Stimulated activated CD4-positive, alpha-beta T cell treated with anti-CD3 and anti-CD28 coated beads, Interleukin-15, amount 100 ng/mL, for 48 hours (primary cell): ENCODE measurements at regions not wholly inside any gene's neighbourhood (a gene's known extent, or its start where the extent isn't known, plus 50 kb on each side); places are given as distances from the start of the nearest gene placed in this dataset.
"Not testable (repeated sequence)": the region's sequence is repeated elsewhere in the genome, so short reads cannot be mapped to it uniquely, and the experiment has no call there.

Experiments used
- DNase-seq, 2 donors: peaks; one replicate each; pipeline ENCODE4 v3.0.0-alpha.2; 2020; ENCODE audit warnings: low read depth in 2 of 2

DNA sequence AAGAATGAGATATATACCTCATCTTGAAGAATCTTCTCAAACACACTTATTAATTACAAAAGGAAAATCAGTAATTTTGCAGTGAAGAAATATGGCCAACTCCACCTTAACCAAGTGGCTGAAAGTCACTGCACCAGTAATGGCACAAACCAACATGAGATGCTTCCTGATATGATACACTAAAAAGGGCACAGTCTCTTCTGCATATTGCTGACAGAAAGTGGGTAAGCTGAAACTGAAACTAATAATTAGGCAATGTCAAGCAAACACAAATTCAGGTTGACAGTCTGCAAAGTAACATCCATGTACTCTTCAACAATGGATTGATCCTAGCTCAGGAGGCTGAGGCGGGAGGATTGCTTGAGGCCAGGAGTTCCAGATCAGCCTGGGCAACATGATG, 56.1 kb downstream of the ZNF22 start:
- DNase-seq = not testable (repeated sequence)

DNA sequence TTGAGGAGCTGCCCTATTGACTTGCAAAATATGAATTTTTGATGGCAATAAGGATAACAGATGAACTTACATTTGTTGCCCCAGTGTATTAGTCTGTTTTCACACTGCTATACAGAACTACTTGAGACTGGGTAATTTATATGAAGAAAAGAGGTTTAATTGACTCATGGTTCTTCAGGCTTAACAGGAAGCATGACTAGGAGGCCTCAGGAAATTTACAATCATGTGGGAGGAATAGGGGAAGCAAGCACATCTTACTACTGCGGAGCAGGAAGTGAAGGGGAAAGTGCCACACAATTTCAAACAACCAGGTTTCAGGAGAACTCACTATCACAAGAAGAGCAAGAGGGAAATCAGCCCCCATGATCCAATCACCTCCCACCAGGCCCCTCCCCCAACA, 57.9 kb downstream of the ZNF22 start:
- no peak for DNase-seq

DNA sequence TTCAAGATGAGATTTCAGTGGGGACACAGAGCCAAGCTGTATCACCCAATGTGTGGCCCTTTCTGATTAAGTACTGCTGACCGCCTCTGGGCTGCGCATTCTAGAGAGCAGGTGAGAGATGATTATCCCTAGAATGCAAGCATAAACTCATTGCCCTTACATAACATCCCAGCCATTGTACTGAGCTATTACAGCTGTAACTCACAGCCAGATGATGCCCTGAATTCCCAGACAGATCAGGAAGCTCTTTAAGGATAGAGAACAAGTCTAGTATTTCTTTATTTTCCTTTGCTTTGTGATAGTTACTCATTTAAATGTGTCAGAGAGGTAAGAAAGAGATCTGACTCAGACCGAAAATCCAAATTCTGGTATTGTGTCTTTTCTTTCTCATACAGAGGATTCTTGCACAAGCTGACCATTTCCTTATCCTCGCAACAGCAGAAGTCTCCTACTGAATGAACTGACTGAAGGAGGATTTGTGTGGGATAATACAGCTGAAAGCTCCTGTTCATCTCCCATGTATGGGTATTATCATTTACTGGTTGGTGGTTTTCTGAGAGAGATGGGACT, 58.4 kb downstream of the ZNF22 start:
- DNase-seq = no peak

DNA sequence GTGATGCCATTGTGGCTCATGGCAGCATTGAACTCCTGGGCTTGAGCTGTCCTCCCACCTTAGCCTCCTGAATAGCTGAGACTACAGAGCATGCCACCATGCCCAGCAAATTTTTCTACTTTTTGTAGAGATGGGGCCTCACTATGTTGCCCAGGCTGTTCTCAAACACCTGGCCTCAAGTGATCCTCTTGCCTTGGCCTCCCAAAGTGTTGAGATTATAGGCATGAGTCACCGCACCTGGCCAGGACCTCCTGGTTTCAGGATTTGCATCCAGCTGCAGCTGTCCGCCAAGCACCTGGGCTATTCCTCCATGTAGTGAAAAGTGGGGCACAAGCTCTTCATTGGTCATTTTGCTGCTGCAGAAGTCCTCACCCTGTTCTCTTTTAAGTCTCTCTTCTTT, 58.9 kb downstream of the ZNF22 start:
- no peak for DNase-seq

DNA sequence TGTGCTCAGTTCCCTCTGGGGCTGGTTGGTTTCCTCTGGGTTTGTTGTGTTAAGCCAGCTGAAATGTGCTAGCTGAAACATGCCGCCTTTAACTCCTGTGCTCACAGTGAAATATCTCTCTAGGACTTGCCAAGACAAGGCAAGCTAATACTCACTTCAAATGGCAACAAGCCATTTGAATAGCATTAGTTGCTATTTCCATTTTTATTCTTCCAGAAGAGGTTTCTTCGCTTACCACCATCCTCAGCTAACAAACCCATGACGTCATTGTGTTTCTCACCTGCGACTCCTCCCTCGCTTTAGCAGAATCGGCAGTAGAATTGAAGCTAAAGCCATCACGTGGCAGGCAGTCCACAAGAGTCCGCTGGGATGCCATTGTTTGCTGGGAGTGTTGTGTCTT, 61.3 kb downstream of the ZNF22 start:
- no peak for DNase-seq

DNA sequence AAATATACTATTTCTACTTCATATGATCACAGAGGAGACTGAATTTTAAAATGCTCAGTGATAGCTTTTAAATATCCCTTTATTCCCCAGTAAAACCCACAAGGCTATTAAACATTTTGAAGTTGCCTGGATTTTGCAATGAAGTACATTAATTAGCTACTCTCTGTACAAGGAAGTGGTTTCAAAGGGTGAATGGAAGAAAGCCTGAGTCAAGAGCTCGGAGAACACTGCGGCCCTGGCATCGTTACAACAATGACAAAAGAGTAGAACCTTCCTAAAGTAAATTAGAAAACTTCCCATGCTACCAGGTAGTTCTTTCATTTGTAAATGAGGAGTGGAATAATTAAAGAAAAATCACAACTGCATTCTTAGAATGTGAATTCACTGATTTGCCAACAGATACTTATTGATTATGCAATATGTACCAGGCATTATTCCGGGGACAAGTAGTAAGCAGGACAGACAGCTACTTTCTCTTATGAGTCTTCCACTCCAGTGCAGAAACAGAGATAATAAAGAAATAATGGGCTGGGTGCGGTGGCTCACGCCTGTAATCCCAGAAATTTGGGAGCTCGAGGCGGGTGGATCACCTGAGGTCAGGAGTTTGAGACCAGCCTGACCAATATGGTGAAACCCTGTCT, 63.0 kb downstream of the ZNF22 start:
- DNase-seq = no peak

DNA sequence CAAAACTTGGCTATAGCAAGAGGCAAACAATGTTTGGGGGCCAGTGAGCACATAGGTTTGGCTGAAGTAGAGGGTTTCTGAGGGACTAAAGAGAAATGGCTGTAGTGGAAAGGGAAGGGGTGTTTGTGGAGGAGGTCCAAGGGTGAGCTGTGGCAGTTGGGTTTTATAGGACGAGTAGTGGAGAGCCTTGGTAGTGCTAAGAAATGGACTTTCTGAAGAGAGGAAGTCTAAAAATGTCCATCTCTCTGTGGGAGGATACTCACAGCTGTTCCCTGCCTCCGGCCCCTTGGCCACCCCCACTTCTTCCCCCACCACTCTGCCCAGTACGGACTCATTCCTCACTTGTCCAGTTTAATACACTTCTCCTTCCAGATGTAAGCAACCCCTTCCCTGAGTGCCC, 64.3 kb downstream of the ZNF22 start:
- no peak for DNase-seq

DNA sequence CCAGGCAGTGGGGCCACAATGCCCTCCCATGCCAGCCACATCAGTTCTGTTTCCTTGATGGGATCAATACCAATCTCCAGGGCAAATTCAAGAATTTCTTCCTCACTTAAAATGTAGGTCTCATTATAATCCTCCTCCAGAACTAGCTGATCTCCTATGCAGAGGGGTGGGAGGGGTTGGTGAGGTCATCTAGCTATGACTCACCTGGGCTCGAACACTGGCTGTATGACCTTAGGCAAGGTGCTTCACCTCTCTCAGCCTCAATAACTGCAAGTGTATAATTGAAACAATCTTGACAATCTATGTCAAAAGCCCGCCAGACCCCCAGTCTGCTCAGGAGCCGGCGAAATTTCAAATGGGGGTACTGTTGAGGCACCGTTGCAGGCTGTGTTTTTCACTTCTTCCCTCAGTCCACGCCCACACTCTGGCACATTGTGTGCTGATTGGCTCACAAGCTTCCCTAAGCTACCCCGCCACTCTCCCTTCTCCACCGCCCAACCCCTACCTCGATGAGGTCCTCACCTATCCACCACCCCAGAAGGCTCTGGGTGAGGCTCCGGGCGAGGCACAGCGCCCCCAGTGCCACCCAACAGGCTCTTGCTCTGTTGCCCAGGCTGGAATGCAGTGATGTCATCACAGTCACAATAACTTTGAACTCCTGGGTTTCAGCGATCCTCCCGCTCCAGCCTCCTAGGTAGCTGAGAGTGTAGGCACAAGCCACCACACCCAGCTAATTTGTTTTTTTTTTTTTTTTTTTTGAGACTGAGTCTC, 70.5 kb downstream of the ZNF22 start:
- no peak for DNase-seq

DNA sequence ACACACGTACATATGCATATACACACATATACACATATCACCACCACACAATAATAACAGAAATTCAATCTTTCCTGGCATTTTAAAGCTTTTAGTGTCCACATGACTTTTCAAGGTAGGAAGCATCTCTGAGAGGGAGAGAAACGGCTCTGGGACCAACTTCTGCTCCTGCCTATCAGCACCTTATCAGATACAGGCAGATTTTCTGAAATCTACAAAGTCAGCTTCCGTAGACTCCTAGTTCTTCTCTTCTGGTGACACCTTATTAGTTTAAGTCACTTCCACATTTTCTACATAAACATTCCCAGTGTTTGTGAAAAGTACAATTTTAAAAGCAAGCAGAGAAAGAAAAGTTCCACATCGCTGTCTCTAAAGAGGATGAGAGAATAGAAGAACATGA, 74.5 kb downstream of the ZNF22 start:
- no peak for DNase-seq

DNA sequence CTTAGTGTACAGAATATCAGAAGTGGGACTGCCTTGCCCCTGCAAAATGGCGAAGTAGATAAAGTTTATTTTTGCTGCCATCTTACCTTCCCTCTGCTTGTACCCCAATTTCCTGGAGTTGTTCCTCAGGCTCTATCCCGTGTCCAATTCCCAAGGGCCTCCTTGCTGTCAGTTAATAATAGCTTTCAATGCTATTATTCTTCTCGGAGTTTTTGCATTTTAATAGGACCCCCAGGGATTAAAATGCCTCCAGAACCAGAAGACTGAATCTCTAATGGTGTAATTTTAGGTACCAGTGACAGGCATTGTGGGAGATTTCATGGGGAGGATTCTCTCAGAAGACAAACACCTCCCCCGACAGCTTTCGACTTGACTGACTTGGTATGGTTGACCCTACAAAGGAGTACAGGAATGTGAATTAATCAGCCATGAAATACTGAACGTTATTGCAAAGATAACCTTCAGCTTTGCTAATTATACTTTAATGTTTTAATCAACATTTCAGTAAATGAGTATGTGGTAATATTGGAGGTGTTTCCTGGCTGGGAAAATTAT, 75.2 kb downstream of the ZNF22 start:
- DNase-seq = no peak

DNA sequence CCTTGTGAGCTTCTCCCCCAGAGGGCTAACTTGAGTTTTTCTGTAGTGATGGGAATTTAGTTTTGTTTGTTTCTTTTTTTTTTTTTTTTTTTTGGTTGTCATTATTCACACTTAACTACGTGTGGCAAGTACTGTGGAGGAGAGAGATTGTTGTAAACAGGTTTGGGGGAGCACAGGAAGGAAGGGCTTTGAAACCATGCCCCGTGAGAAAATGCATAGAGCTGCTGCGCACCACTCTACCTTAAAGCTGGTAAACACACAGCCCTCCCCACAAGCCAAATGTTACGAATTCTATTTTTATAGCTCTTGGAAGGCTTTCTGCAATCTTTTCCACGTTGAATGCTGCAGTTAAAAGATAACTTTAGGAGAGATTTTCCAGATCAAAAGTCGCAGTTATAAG, 76.2 kb downstream of the ZNF22 start:
- DNase-seq = no peak

DNA sequence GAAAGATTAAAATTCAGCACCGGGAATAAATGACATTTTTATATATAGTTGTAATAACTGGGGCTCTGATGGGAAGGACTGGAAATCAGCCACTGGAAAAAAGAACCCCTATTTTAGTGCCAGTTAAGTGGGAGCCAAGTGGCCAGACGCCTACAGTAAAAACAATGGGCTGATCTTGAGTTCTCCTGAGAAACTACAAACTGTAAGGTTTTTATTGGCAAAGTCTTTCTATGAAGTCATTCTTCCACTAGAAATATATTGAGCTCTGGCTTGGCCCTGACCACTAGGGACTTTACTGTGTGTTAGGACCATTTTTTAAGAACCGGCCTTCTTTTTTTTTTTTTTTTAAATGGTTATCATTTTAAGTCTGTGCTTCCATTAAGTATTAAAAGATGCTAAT, 79.6 kb downstream of the ZNF22 start:
- DNase-seq = no peak

DNA sequence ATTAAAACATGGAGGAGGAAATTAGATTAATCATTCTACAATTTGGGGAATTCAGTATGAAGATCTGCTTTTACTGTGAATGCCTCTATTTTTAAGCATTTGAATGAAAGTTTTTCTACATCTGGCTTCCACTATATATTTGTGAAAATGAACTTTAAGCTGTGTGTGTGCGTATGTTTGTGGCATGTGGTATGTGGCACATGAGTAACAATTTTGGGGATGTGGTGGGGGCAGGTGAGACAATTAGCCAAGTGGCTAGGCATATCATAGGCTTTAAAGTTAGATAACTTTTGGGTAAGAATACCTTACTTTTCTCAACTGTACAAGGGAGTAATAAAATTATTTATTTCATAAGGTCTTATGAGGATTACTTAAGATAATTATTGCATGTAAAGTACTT, 81.5 kb downstream of the ZNF22 start:
- no peak for DNase-seq

DNA sequence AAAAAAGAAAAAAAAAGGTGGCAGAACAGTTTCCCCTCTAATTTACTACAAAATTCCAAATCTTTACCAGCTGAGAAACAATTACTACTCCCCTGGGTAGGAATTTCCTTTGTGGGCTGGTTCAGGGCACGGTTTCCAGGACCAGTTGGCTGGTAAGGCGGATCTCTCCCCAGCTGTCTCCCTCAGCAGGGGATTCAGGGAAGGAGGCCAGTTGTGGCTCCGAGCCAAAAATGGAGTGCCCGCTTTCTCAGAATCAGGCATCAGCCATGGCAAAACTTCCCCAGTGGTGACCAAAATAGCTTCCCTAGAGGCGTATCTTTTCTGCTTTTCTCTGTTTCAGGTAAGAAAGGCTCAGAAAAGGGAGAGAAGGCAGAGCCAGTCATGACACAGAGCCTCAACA, 91.2 kb downstream of the ZNF22 start:
- DNase-seq = no peak

DNA sequence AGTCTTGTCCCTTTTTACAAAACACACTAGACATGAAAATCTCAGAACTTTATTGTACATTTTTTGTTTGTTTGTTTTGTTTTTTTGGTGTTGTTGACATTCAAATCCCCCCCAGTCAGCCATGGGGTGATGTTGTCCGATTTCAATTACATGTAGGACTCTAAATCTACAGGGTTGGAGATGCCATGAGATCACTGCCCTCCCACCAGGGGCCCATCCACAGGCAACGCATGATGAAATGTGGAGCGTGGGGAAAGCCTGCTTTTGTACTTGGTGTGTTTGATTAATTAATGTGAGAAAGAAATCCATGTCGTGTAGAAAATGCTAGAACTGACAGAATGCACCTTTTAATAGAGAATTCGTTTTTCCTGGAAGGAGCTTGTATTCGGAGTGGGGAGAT, 93.2 kb downstream of the ZNF22 start:
- no peak for DNase-seq

DNA sequence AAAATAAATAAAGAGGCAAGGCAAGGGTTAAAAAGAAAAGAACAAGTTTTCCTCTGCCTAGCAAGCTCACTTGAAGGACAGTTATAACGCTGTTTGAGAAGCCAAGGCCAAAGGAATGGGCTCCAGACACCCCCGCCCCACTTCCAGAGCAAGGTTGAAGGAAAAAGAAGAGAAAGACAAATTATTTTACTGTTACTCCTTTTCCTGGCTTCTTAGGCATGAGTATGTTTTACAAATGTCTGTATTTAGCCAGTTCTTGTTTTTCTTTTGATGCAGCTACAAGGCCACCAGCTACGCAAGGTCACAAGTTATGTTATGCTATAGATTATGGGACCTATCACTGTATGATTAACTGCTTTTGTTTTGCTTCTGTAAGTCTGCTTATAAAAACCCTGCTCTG, 94.6 kb downstream of the ZNF22 start:
- DNase-seq = no peak

DNA sequence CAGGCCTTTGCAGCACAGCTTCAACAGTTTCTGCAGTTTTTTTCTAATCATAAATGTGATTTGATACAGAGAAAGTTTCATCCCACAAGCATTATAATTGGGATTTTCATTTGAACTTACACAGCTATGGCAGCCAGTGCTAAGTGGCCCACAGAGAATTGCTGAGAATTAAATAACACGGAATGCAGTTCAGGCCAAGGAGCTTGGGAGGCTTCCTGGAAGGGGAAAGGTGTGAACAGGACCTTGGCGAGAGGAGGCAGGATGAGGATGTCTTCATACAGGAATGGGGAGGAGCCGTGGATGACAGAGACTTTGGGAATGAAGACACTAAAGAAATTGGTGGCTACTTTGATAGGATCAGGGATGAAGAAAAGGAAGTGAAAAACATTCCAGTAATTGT, 95.3 kb downstream of the ZNF22 start:
- DNase-seq = no peak

DNA sequence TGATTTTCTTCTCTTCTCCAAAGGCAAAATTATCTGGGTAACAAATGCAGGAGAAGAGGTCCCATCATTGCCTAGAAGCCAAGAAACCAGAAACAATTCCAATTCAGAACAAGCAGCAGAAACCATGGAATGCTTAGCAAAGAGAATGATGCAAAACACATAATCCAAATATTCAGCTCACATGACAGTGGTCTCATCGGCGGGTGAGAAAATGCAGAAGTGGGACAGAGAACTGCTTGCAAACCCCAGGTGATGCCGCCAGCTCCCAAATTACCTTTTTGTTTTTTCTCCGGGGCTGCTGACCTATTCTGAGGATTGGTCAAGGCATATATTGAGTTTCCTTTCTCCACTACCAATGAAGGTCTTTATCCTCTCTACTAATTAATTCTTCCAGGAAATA, 99.7 kb downstream of the ZNF22 start:
- no peak for DNase-seq

DNA sequence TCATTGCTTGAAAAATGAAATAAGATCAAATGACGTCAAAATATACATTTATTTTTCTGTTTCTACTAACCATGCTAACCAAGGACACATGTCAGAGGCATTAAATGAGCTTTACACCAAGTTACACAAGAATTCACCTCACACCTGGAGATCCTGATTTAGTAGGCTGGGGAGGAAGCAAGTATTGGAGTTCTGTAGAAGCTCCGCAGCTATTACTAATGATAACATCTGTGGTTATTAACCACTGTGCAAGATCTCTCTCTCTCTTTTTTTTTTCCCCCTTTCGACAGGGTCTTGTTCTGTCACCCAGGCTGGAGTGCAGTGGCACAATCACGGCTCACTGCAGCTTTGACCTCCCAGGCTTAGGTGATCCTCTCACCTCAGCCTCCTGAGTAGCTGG, 104.0 kb downstream of the ZNF22 start:
- no peak for DNase-seq

DNA sequence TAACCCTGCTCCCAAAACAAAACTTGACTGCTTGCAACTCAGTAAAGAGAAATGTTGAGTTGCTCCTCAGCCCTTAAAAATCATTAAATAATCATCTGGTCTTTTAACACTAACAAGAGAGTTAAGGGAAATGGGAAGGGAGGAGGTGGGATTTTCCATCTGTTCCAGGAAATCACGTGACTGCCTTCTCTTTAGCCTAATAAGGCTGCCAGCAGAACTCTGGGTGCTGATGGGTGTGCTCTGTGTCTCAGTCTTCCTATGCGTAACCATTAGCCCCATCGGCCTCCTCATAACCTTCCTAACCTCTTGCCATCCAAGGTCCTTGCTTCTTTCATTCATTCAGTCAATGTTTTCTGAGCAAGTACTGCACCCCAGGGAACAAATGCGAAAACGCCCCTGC, 104.6 kb downstream of the ZNF22 start:
- not testable (repeated sequence) for DNase-seq

DNA sequence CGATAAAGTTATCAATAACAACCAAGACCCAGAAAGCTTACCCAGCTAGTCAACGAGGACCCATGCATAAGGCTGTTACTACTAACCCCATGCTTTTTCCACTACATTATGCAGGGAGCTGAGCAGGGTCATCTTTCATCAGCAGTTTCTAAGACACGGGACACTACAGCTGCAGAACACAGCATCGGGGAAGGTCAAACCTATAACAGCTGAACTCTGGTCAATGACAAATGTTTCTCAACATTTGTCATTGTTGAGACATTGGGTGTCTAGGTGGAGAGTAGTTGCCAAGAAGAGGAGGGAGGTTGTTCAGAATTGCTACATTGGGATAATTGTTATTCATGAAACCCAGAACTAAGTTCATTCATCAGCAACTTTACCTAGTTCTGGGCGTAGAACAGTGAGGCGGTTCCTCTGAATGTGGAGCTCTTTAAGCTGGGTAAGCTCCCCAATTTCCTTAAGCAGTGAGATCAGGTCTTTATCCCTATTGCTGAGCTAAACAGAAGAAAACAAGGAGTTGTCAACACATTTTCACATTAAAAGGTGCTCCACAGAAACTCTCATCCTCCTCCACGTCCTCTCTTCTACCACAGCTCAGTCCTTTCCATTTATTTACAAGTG, 105.6 kb downstream of the ZNF22 start:
- no peak for DNase-seq

DNA sequence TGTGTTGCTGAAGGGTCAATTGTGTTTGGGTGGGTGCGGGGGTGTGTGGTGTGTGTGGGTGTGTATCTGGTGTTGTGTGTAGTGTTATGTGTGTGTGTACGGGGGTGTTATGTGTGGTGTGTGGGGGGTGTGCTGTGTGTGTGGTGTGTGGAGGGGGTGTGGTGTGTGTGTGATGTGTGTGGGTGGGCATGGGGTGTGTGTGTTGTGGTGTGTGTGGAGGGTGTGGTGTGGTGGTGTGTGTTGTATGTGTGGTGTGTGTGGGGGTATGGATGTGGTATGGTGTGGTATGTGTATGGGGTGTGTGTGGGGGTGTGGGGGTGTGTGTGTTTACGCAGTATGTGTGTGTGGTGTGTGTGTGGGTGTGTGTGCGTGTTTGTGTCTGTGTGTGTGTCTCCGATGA, 110.8 kb downstream of the ZNF22 start:
- no peak for DNase-seq

DNA sequence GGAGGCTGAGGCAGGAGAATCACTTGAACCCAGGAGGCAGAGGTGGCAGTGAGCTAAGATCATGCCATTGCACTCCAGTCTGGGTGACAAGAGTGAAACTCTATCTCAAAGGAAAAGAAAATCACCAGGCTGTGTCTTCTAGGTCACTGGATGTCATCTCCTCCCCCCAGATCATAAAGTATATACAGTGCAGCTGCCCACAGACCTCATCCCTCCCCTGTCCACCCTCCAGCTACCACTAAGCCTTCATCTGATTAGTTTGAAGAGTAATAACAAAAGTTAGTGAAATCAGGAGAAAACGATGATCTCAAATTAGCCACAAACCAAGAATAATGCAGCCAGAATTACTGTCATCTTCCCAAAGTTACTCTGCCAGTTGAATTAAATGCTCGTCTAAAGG, 117.2 kb downstream of the ZNF22 start:
- DNase-seq = not testable (repeated sequence)
